ENCODE measurements at regions not wholly inside any gene's neighbourhood (a gene's known extent, or its start where the extent isn't known, plus 50 kb on each side); places are given as distances from the start of the nearest gene placed in this dataset.

DNA sequence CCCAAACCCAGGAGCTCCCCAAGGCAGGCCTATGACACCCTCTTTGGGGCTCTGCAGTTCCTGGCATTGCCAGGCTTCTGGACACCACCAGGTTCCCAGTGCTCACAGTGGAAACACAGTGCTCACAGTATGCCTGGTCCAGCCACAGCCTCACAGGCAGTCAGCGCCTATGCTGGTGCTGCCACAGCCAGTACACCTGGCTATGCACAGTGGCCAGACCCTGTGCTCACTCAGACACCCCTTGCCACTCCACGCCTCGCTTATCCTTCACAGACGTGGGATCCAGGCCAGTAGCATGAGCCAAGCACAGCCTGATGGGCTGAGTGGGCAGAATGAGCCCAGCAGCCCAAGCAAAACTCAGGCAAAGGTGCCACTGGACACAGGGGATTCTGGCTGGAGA lies 579.2 kb upstream of the ADGRL2 start:
- H3K27me3 ChIP-seq (replicated peaks; ENCODE audit: control insufficient read depth, insufficient read depth, low read length), result no peaks in the 10 kb centered on the region
- CTCF ChIA-PET, result no interaction called here
- H3K27me3 Mint-ChIP-seq (ENCODE audit: insufficient read depth, unreplicated experiment), result no peaks in the 10 kb centered on the region
- intact Hi-C loops (cut with micrococcal nuclease; ENCODE audit: unreplicated experiment), result no loop called here
- H3K9me3 ChIP-seq, result no peaks in the 10 kb centered on the region
- no peaks in the 10 kb centered on the region for H3K36me3 Mint-ChIP-seq (ENCODE audit: insufficient read depth, unreplicated experiment)
- no peaks in the 10 kb centered on the region for H3K36me3 ChIP-seq (ENCODE audit: control insufficient read depth, insufficient read depth, low read length)
- H3K4me1 Mint-ChIP-seq (ENCODE audit: low read depth, unreplicated experiment), result no peaks in the 10 kb centered on the region
- DNase-seq, result no peak
- BruUV-seq (replicated peaks), result no TSS peak
- H3K9me3 Mint-ChIP-seq (ENCODE audit: unreplicated experiment), result no peaks in the 10 kb centered on the region
- H3K4me3 Mint-ChIP-seq (ENCODE audit: unreplicated experiment), result no peak overlapping the region
- POLR2A ChIA-PET, result no interaction called here
- no peak overlapping the region for H3K27ac Mint-ChIP-seq (ENCODE audit: unreplicated experiment)
- no peak overlapping the region for H3K4me3 ChIP-seq (ENCODE audit: low read depth, low read length)
- TF ChIP-seq, protein P1, sequence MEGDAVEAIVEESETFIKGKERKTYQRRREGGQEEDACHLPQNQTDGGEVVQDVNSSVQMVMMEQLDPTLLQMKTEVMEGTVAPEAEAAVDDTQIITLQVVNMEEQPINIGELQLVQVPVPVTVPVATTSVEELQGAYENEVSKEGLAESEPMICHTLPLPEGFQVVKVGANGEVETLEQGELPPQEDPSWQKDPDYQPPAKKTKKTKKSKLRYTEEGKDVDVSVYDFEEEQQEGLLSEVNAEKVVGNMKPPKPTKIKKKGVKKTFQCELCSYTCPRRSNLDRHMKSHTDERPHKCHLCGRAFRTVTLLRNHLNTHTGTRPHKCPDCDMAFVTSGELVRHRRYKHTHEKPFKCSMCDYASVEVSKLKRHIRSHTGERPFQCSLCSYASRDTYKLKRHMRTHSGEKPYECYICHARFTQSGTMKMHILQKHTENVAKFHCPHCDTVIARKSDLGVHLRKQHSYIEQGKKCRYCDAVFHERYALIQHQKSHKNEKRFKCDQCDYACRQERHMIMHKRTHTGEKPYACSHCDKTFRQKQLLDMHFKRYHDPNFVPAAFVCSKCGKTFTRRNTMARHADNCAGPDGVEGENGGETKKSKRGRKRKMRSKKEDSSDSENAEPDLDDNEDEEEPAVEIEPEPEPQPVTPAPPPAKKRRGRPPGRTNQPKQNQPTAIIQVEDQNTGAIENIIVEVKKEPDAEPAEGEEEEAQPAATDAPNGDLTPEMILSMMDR (IDR thresholded peaks at IDR 0.05; ENCODE audit: insufficient read depth in 1 of 2, low read depth in 1 of 2, low read length in 1 of 2, severe bottlenecking in 1 of 2, unreplicated experiment in 1 of 2), result no peak
- H3K4me1 ChIP-seq, result no peaks in the 10 kb centered on the region

- Histone ChIP-seq H3K4me3 (ENCODE audit: low read depth, low read length) (no peak overlapping the region), H3K9me3 (no peaks in the 10 kb centered on the region), H3K4me1 (no peaks in the 10 kb centered on the region), H3K27me3 (replicated peaks; ENCODE audit: control insufficient read depth, insufficient read depth, low read length) (no peaks in the 10 kb centered on the region), H3K36me3 (ENCODE audit: control insufficient read depth, insufficient read depth, low read length) (no peaks in the 10 kb centered on the region)
- intact Hi-C loops (cut with micrococcal nuclease; ENCODE audit: unreplicated experiment), result no loop called here
- POLR2A ChIA-PET, result no interaction called here
- H3K36me3 Mint-ChIP-seq (ENCODE audit: insufficient read depth, unreplicated experiment), result no peaks in the 10 kb centered on the region
- H3K27me3 Mint-ChIP-seq (ENCODE audit: insufficient read depth, unreplicated experiment), result no peaks in the 10 kb centered on the region
- no TSS peak for BruUV-seq (replicated peaks)
- TF ChIP-seq, protein P1 (IDR thresholded peaks at IDR 0.05; ENCODE audit: insufficient read depth in 1 of 2, low read depth in 1 of 2, low read length in 1 of 2, severe bottlenecking in 1 of 2, unreplicated experiment in 1 of 2), result no peak
- H3K4me1 Mint-ChIP-seq (ENCODE audit: low read depth, unreplicated experiment), result no peaks in the 10 kb centered on the region
- H3K4me3 Mint-ChIP-seq (ENCODE audit: unreplicated experiment), result no peak overlapping the region
- no peaks in the 10 kb centered on the region for H3K9me3 Mint-ChIP-seq (ENCODE audit: unreplicated experiment)
- CTCF ChIA-PET, result no interaction called here
- DNase-seq, result no peak
- no peak overlapping the region for H3K27ac Mint-ChIP-seq (ENCODE audit: unreplicated experiment)
Observed at GRCh38 chr1:81220614-81221071, 580.1 kb upstream of the ADGRL2 start.

DNA sequence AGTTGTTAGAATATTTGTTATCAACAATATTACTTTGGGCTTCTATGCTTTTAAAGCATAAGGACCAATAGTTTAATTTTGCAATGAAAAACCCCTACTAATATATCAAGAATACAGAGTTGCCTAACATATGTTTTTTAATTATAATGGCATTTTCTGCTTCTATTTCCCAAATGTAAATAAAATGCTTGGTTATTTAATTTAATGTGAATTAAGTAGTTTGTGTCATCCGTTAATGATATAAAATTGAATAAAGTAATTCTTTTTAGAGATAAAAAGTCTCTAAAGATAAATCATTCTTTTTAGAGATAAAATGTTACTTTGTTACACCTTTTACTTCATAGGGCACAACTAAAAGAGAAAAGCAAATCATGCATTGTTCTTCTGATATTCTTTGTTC lies 583.7 kb upstream of the ADGRL2 start:
- Mint-ChIP-seq H3K9me3 (ENCODE audit: unreplicated experiment) (no peaks in the 10 kb centered on the region), H3K4me1 (ENCODE audit: low read depth, unreplicated experiment) (no peaks in the 10 kb centered on the region), H3K4me3 (ENCODE audit: unreplicated experiment) (no peak overlapping the region), H3K36me3 (ENCODE audit: insufficient read depth, unreplicated experiment) (no peaks in the 10 kb centered on the region), H3K27ac (ENCODE audit: unreplicated experiment) (no peak overlapping the region), H3K27me3 (ENCODE audit: insufficient read depth, unreplicated experiment) (no peaks in the 10 kb centered on the region)
- Histone ChIP-seq H3K9me3 (no peaks in the 10 kb centered on the region), H3K4me1 (no peaks in the 10 kb centered on the region), H3K4me3 (ENCODE audit: low read depth, low read length) (no peak overlapping the region), H3K27me3 (replicated peaks; ENCODE audit: control insufficient read depth, insufficient read depth, low read length) (no peaks in the 10 kb centered on the region), H3K36me3 (ENCODE audit: control insufficient read depth, insufficient read depth, low read length) (no peaks in the 10 kb centered on the region)
- no peak for DNase-seq
- POLR2A ChIA-PET, result no interaction called here
- intact Hi-C loops (cut with micrococcal nuclease; ENCODE audit: unreplicated experiment), result no loop called here
- BruUV-seq (replicated peaks), result no TSS peak
- CTCF ChIA-PET, result no interaction called here
- TF ChIP-seq, protein P1 (IDR thresholded peaks at IDR 0.05; ENCODE audit: insufficient read depth in 1 of 2, low read depth in 1 of 2, low read length in 1 of 2, severe bottlenecking in 1 of 2, unreplicated experiment in 1 of 2), result no peak

Data from Caco-2 (cell line).